HG02642 (cell line): ENCODE measurements at regions not wholly inside any gene's neighbourhood (a gene's known extent, or its start where the extent isn't known, plus 50 kb on each side); places are given as distances from the start of the nearest gene placed in this dataset.
"Not testable (repeated sequence)": the region's sequence is repeated elsewhere in the genome, so short reads cannot be mapped to it uniquely, and the experiment has no call there.

Experiments
- ATAC-seq: cut with Tn5 transposase; IDR thresholded peaks from one replicate; pipeline ENCODE4 v1.9.1; 2021; ENCODE audit warnings: mild to moderate bottlenecking; ENCODE audit not compliant: unreplicated experiment, poor library complexity

- ATAC-seq: no peak
Measured at GRCh38 chr9:101814064-101814463, 75.6 kb upstream of the GRIN3A start.

DNA sequence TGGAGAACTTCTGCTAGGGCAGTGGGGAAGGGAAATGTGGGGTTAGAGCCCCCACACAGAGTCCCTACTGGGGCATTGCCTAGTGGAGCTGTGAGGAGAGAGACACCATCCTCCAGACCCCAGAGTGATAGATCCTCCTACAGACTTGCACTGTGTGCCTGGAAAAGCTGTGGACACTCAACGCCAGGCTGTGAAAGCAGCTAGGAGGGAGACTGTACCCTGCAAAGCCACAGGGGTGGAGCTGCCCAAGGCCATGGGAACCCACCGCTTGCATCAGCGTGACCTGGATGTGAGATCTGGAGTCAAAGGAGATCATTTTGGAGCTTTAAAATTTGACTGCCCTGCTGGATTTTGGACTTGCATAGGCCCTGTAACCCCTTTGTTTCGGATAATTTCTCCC is 69.4 kb upstream of the GRIN3A start:
- ATAC-seq: not testable (repeated sequence)

GRCh38 chr9:101796044-101796443 is 57.6 kb upstream of the GRIN3A start:
- ATAC-seq: no peak

DNA sequence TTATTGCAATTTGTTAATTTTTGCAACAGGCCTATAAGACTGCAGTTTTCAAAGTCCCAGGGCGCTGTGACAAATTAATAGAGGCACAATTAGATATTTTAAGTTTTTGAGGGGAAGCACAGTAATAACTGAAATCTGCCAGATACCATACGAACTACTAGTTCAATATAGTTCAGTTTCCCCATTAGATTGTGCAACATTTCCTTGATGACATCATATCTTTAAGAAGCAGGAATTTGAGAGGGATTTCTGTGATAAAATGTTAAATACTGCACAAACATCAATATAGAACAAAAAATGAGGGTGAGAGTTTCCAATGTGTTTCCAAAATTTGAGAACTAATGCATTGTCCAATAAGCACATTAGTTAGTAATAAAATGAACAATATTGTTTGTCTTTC is 56.7 kb upstream of the GRIN3A start:
- no peak for ATAC-seq

- ATAC-seq: no peak
Measured at GRCh38 chr9:101792475-101792874, 54.0 kb upstream of the GRIN3A start.

DNA sequence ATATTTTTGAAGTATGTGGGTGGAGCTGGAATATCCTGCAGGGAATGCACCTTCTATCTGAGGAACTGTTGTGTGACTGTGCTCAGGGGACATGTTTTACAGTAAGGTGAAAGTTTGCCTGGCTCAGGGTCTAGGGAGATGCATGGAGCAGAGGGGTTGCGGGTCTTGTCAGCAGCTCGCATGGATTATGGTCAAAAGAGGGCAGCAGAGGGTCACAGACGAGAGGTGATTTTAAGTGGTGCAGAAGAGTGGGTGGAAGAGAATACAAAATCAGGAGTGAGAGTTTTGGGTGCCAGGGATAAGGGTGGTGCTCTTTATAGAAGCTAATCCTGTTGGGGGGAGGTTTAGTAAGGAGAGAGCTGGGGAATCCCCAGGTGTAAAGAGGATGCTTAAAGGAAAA is 53.5 kb upstream of the GRIN3A start:
- peak; percentile 57 for ATAC-seq

DNA sequence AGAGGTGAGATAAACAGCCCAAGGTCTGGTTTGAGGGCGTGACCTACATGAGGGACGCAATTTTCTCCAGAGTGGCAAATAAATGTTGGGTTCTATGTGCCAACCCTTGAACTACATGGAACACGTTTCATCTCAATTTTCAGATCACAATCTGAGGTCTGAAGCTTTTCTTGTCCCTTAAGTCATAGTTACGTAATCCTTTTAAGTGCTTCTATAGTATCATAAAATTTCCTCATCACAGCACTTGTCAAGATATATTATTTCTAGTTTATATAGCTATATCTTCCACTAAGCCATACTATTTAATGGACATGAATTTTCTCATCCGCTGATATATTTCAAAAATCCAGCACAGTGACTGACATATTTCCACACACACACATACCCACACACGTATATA is 53.1 kb upstream of the GRIN3A start:
- ATAC-seq: no peak
